HG02938 (cell line): ENCODE measurements at regions not wholly inside any gene's neighbourhood (a gene's known extent, or its start where the extent isn't known, plus 50 kb on each side); places are given as distances from the start of the nearest gene placed in this dataset.

Experiments
- ATAC-seq: cut with Tn5 transposase; IDR thresholded peaks from one replicate; pipeline ENCODE4 v1.9.1; 2021; ENCODE audit warnings: mild to moderate bottlenecking, moderate library complexity; ENCODE audit not compliant: unreplicated experiment

GRCh38 chr6:14739827-14740226 is 506.0 kb upstream of the JARID2 start:
- ATAC-seq, result no peak

GRCh38 chr6:14742171-14742570 is 503.7 kb upstream of the JARID2 start:
- no peak for ATAC-seq

GRCh38 chr6:14742680-14743079 is 503.2 kb upstream of the JARID2 start:
- ATAC-seq, result no peak

GRCh38 chr6:14743144-14743473 is 502.8 kb upstream of the JARID2 start:
- no peak for ATAC-seq

GRCh38 chr6:14743474-14744211 is 502.2 kb upstream of the JARID2 start:
- ATAC-seq, result no peak

GRCh38 chr6:14744212-14744556 is 501.7 kb upstream of the JARID2 start:
- ATAC-seq, result no peak

- no peak for ATAC-seq
These were observed 499.6 kb upstream of the JARID2 start for GRCh38 chr6:14746139-14746837.

- ATAC-seq, result no peak
These were observed 497.9 kb upstream of the JARID2 start for GRCh38 chr6:14747881-14748520.

GRCh38 chr6:14748679-14749078 is 497.2 kb upstream of the JARID2 start:
- ATAC-seq, result no peak

GRCh38 chr6:14750059-14750661 is 495.7 kb upstream of the JARID2 start:
- no peak for ATAC-seq

GRCh38 chr6:14751645-14752175 is 494.2 kb upstream of the JARID2 start:
- ATAC-seq, result no peak

GRCh38 chr6:14754751-14755513 is 490.9 kb upstream of the JARID2 start:
- ATAC-seq, result no peak

GRCh38 chr6:14756340-14756739 is 489.5 kb upstream of the JARID2 start:
- no peak for ATAC-seq

- no peak for ATAC-seq
These were observed 488.9 kb upstream of the JARID2 start for GRCh38 chr6:14757014-14757413.

GRCh38 chr6:14757418-14757817 is 488.5 kb upstream of the JARID2 start:
- no peak for ATAC-seq

- ATAC-seq, result no peak
These were observed 487.3 kb upstream of the JARID2 start for GRCh38 chr6:14758421-14759081.

- no peak for ATAC-seq
These were observed 485.7 kb upstream of the JARID2 start for GRCh38 chr6:14759976-14760672.

GRCh38 chr6:14762077-14762476 is 483.8 kb upstream of the JARID2 start:
- no peak for ATAC-seq

GRCh38 chr6:14763139-14763538 is 482.7 kb upstream of the JARID2 start:
- ATAC-seq, result no peak

- ATAC-seq, result no peak
These were observed 482.3 kb upstream of the JARID2 start for GRCh38 chr6:14763616-14764015.
